Esophagus squamous epithelium (tissue), 5 donors: ENCODE measurements at regions not wholly inside any gene's neighbourhood (a gene's known extent, or its start where the extent isn't known, plus 50 kb on each side); places are given as distances from the start of the nearest gene placed in this dataset.

Experiments used
- DNase-seq: peaks from one replicate; lab custom pipeline; 2025; lab: John Stamatoyannopoulos, UW
- H3K27ac ChIP-seq, 4 donors: fragments of 200-600 bp; sonication (generic); one replicate each; pipeline ENCODE4 v1.5.1; 2016 to 2019; ENCODE audit warnings: mild to moderate bottlenecking in 1 of 4
- H3K27me3 ChIP-seq, 4 donors: fragments of 200-600 bp; sonication (generic); 1 replicate in 3 of 4; 2 replicates in 1 of 4; pipeline versions ENCODE4 v1.5.1 to v1.6.0; 2017 to 2021; ENCODE audit warnings: antibody characterized with exemption in 1 of 4
- H3K36me3 ChIP-seq, 3 donors: fragments of 200-600 bp; sonication (generic); one replicate each; pipeline ENCODE4 v1.5.1; 2016 to 2019
- H3K4me1 ChIP-seq, 3 donors: fragments of 200-600 bp; sonication (generic); one replicate each; pipeline ENCODE4 v1.5.1; 2017 to 2019
- H3K4me3 ChIP-seq, 4 donors: fragments of 200-600 bp; sonication (generic); 1 replicate in 3 of 4; 2 replicates in 1 of 4; pipeline ENCODE4 v1.5.1; 2016 to 2019; ENCODE audit warnings: mild to moderate bottlenecking in 2 of 4, moderate library complexity in 1 of 4
- H3K9me3 ChIP-seq, 3 donors: fragments of 200-600 bp; sonication (generic); one replicate each; pipeline ENCODE4 v1.5.1; 2016 to 2019
- POLR2A ChIP-seq, 4 donors: fragments of 450-650 bp; IDR thresholded peaks; one replicate each; pipeline ENCODE4 v1.6.1; 2017; ENCODE audit warnings: antibody characterized with exemption in 4 of 4, mild to moderate bottlenecking in 4 of 4, moderate library complexity in 3 of 4
- WGBS, 2 donors: methylation state at CpG; one replicate each; pipeline ENCODE4 v1.1.5; 2018; 5-methylcytosine and 5-hydroxymethylcytosine counted together
- intact Hi-C: fragments of 100-400 bp; cut with DNase I; formaldehyde crosslinking; loops from one replicate; pipeline ENCODE4 v1.15.0; 2022
- TF ChIP-seq, protein P1 (sequence below), 6 experiments: fragments of 450-650 bp in 4 of 6; fragments of 200-600 bp in 2 of 6; sonication (generic) in 2 of 6; IDR thresholded peaks; one replicate each; pipeline ENCODE4 v1.5.1; 2016 to 2019; ENCODE audit warnings: antibody characterized with exemption in 6 of 6, mild to moderate bottlenecking in 4 of 6, moderate library complexity in 4 of 6
- donor health status: DM: yes; HTN: yes; CAD: no.

DNA sequence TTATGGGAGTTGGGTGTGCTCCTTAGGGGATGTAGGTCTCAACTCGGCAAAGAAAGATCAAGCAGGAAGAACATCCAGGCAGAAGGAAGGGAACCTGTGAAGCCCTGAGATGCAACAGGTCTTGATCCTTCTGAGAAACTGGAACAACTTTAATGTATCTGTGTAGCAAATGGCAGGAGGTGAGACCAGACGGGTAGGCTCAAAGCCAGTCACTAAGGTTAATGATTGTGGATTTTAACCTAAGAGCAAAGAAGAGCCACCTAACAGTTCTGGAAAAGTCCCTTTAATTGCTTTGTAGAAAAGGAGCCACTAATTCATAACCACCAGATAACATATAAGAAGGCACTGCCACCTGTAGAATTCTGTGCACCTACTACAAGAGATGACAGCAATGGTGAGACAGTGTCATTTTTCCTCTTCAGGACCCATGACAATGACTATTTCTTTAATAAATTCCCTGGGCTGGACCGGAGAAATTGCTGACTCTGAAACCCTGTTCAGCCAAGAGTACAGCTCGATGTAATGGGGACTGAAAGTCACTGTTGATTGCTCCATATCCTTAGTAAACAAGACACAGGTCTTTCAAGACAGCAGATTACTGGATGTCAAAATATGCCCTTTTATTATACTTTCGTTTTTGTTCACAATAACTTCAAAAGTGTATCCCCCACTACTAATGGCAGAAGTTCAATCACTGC, 326.2 kb downstream of the CBLN4 start:
- Histone ChIP-seq H3K9me3 (no peaks in the 10 kb centered on the region), H3K36me3 (no peaks in the 10 kb centered on the region), H3K4me3 (no peak overlapping the region), H3K4me1 (no peaks in the 10 kb centered on the region), H3K27me3 (no peaks in the 10 kb centered on the region), H3K27ac (no peak overlapping the region)
- TF ChIP-seq, protein P1, sequence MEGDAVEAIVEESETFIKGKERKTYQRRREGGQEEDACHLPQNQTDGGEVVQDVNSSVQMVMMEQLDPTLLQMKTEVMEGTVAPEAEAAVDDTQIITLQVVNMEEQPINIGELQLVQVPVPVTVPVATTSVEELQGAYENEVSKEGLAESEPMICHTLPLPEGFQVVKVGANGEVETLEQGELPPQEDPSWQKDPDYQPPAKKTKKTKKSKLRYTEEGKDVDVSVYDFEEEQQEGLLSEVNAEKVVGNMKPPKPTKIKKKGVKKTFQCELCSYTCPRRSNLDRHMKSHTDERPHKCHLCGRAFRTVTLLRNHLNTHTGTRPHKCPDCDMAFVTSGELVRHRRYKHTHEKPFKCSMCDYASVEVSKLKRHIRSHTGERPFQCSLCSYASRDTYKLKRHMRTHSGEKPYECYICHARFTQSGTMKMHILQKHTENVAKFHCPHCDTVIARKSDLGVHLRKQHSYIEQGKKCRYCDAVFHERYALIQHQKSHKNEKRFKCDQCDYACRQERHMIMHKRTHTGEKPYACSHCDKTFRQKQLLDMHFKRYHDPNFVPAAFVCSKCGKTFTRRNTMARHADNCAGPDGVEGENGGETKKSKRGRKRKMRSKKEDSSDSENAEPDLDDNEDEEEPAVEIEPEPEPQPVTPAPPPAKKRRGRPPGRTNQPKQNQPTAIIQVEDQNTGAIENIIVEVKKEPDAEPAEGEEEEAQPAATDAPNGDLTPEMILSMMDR (IDR thresholded peaks at IDR 0.05), result no peak
- TF ChIP-seq POLR2A (IDR thresholded peaks at IDR 0.05), result no peak
- intact Hi-C loops, result no loop called here
- no peak for DNase-seq
- WGBS, 2 donors, result 67 to 76% methylated on average over 5 of the region's 5 CpGs

DNA sequence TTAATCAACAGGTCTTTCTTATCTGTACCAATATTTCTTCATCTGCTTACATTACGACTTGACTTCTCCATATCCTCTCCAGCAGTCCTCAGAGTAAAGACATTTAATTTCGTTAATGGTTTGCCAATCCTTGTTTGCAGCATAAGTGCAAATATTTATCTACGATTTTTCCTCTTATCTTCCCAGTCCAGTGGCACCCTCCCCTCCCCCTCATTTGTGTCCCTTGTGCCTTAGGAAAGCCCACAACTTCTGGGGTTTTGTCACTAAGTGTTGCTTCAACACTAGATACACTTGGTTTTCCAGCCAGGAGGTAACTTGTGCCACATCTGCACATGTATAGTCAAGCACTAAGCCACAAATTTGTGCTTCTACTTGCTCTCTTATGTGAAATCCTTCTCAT, 327.2 kb downstream of the CBLN4 start:
- intact Hi-C loops, result no loop called here

DNA sequence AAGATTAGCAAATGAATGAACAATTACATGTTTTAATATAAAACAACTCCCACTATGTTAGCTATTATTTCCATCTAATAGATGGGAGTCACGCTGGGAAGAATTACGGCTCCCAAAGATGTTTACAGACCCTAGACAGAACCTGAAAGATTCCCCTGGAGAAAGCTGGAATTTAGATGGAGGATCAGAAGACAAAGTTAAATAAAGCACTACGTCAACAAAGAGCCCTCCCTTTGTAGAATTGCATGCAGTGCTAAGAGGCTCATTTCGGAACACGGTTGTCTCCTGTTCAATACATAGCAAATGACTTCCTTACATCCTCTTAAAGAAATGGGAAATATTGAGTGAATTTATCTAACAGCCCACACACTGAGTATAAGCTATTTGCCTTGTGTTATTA, 328.3 kb downstream of the CBLN4 start:
- TF ChIP-seq POLR2A (IDR thresholded peaks at IDR 0.05), result no peak
- TF ChIP-seq, protein P1 (IDR thresholded peaks at IDR 0.05), result no peak
- H3K9me3 ChIP-seq, result no peaks in the 10 kb centered on the region
- H3K4me3 ChIP-seq, result no peak overlapping the region
- H3K36me3 ChIP-seq, result no peaks in the 10 kb centered on the region
- no peak overlapping the region for H3K27ac ChIP-seq
- DNase-seq, result no peak
- intact Hi-C loops, result no loop called here
- H3K27me3 ChIP-seq, result no peaks in the 10 kb centered on the region
- no peaks in the 10 kb centered on the region for H3K4me1 ChIP-seq
- 42 to 43% methylated on average over 5 of the region's 5 CpGs for WGBS, 2 donors

More for the DNA sequence above, 327.2 kb downstream of the CBLN4 start:
- no peaks in the 10 kb centered on the region for H3K4me1 ChIP-seq
- H3K9me3 ChIP-seq, result no peaks in the 10 kb centered on the region
- H3K36me3 ChIP-seq, result no peaks in the 10 kb centered on the region
- no peak overlapping the region for H3K4me3 ChIP-seq
- WGBS, 2 donors, result 59 to 73% methylated on average over 3 of the region's 3 CpGs
- no peak overlapping the region for H3K27ac ChIP-seq
- H3K27me3 ChIP-seq, result no peaks in the 10 kb centered on the region
- TF ChIP-seq POLR2A (IDR thresholded peaks at IDR 0.05), result no peak
- TF ChIP-seq, protein P1 (IDR thresholded peaks at IDR 0.05), result no peak
- no peak for DNase-seq

DNA sequence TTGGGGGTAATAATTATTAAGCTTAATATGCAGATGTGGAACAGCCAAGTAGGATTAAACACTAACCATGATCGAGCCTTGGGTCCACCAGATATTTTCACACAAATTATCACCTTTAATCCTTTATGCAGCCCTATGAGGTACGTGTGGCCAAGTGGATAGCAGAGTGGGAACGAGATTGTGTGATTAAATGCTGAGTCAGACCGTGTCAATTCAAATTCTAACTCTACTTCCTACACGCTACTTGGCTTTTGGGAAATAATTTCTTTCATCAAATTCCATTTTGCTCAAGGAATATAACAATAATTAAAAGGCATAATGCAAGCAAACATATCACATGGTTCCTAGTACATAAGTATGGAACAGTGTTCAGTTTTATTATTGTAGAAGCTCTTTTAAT, 329.2 kb downstream of the CBLN4 start:
- no peaks in the 10 kb centered on the region for H3K36me3 ChIP-seq
- no peaks in the 10 kb centered on the region for H3K27me3 ChIP-seq
- no peak overlapping the region for H3K4me3 ChIP-seq
- H3K9me3 ChIP-seq, result no peaks in the 10 kb centered on the region
- TF ChIP-seq, protein P1 (IDR thresholded peaks at IDR 0.05), result no peak
- no peak for TF ChIP-seq POLR2A (IDR thresholded peaks at IDR 0.05)
- DNase-seq, result no peak
- H3K4me1 ChIP-seq, result no peaks in the 10 kb centered on the region
- 50 to 64% methylated on average over 5 of the region's 5 CpGs for WGBS, 2 donors
- H3K27ac ChIP-seq, result no peak overlapping the region
- intact Hi-C loops, result no loop called here

DNA sequence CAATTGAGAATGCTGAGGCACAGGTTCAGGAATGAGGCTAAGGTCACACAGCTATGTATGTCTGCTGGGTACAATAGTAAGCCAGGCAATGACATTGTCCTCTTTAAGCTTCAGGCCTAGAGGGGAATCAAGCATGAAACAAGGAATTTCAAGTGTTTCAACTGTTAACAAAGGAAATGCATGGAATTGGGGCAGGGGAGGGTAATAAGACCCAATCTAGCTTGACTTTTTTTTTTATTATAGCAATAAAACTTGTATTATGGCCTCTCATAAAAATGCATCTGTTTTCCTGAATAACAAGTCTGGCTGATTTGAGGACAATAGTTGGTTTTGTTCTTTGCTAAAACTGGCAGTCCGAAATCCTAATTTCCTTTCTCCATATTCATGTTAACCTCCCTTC, 336.7 kb downstream of the CBLN4 start:
- no peak for DNase-seq
- H3K4me1 ChIP-seq, result no peaks in the 10 kb centered on the region
- no peak overlapping the region for H3K4me3 ChIP-seq
- H3K9me3 ChIP-seq, result no peaks in the 10 kb centered on the region
- TF ChIP-seq POLR2A (IDR thresholded peaks at IDR 0.05), result no peak
- TF ChIP-seq, protein P1 (IDR thresholded peaks at IDR 0.05), result no peak
- intact Hi-C loops, result no loop called here
- no peaks in the 10 kb centered on the region for H3K36me3 ChIP-seq
- 89 to 93% methylated on average over 1 of the region's 1 CpG for WGBS, 2 donors
- no peaks in the 10 kb centered on the region for H3K27me3 ChIP-seq
- no peak overlapping the region for H3K27ac ChIP-seq
